ENCODE measurements at regions not wholly inside any gene's neighbourhood (a gene's known extent, or its start where the extent isn't known, plus 50 kb on each side); places are given as distances from the start of the nearest gene placed in this dataset.

- TF ChIP-seq, protein P1, sequence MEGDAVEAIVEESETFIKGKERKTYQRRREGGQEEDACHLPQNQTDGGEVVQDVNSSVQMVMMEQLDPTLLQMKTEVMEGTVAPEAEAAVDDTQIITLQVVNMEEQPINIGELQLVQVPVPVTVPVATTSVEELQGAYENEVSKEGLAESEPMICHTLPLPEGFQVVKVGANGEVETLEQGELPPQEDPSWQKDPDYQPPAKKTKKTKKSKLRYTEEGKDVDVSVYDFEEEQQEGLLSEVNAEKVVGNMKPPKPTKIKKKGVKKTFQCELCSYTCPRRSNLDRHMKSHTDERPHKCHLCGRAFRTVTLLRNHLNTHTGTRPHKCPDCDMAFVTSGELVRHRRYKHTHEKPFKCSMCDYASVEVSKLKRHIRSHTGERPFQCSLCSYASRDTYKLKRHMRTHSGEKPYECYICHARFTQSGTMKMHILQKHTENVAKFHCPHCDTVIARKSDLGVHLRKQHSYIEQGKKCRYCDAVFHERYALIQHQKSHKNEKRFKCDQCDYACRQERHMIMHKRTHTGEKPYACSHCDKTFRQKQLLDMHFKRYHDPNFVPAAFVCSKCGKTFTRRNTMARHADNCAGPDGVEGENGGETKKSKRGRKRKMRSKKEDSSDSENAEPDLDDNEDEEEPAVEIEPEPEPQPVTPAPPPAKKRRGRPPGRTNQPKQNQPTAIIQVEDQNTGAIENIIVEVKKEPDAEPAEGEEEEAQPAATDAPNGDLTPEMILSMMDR (IDR thresholded peaks at IDR 0.05), result no peak
- TF ChIP-seq POLR2A (IDR thresholded peaks at IDR 0.05), result no peak
Observed at GRCh38 chr13:71214357-71214756, 652.6 kb downstream of the DACH1 start.
